Colonic mucosa (tissue), 4 donors: ENCODE measurements at regions not wholly inside any gene's neighbourhood (a gene's known extent, or its start where the extent isn't known, plus 50 kb on each side); places are given as distances from the start of the nearest gene placed in this dataset.
A peak's percentile ranks its signal among the peaks of the same experiment; 100 is the strongest.

ENCODE experiments used
- DNase-seq: peaks from one replicate; pipeline ENCODE4 v3.0.0-alpha.2; 2020
- H3K27ac ChIP-seq: fragments of 200-600 bp; one replicate; pipeline ENCODE4 v1.8.0; 2021
- H3K27me3 ChIP-seq: fragments of 200-600 bp; one replicate; pipeline ENCODE4 v1.8.0; 2021
- H3K36me3 ChIP-seq: fragments of 200-600 bp; one replicate; pipeline ENCODE4 v1.8.0; 2021
- H3K4me1 ChIP-seq: fragments of 200-600 bp; one replicate; pipeline ENCODE4 v1.8.0; 2021; ENCODE audit warnings: mild to moderate bottlenecking
- H3K4me3 ChIP-seq: fragments of 200-600 bp; one replicate; pipeline ENCODE4 v1.8.0; 2021
- H3K9ac ChIP-seq, 2 donors: one replicate each; pipeline ENCODE4 v1.7.0; 2013; ENCODE audit warnings: control low read depth in 2 of 2, low read depth in 2 of 2, low read length in 2 of 2
- H3K9me3 ChIP-seq: fragments of 200-600 bp; one replicate; pipeline ENCODE4 v1.8.0; 2021
- CTCF ChIP-seq: fragments of 200-600 bp; IDR thresholded peaks from one replicate; pipeline ENCODE4 v1.8.0; 2022; ENCODE audit warnings: antibody characterized with exemption, mild to moderate bottlenecking
- intact Hi-C: fragments of 100-400 bp; cut with DNase I; formaldehyde crosslinking; loops from one replicate; pipeline ENCODE4 v1.14.1; 2022
- donor health status: healthy.
- donor health status: DM: no; HTN: no; CAD: no.
- donor health status: DM: no; HTN: no; CAD: no.

DNA sequence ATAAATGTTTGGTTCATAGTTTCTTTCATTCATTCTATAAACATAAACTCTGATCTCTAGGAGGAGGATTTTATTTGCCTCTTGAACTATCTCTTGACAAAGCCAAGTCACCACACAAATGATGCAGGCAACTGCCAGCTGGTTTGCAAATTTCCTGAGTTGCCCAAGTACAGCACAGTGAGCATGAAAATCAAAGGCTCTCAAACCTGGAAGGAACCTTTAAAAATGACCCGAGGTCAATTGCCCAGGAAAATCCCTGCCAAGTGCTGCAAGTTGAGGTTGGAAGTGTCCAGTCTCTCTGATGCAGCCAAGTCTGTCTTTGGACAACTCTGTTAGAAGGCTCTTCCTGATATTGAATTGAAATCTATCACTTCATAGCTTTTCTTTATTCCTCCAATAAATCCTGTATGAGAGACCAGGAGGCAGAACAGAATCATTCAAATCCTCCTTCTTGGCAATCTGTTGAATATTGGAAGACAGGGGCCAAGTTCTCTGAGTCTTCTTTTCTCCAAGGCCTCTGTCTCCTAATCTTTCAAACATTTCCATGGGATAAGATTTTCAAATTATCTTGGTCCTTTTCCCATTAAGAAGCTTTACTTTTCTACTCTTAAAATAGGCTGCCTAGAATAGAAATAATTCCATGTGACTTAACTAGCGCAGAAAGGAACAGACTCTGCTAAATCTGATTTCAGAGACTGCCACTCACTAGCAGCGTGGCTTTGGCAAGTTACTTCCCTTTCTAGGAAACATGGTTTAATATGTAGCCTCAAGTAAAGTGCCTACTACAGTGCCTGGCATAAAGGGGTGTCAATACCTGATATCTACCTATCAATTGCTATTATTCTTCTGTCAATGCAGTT lies 159.2 kb downstream of the SNX18 start:
- TF ChIP-seq CTCF: no peak
- H3K9me3 ChIP-seq: no peaks in the 10 kb centered on the region
- H3K4me3 ChIP-seq: no peak overlapping the region
- H3K9ac ChIP-seq: no peak overlapping the region
- no peaks in the 10 kb centered on the region for H3K36me3 ChIP-seq
- intact Hi-C loops: no loop called here
- no peaks in the 10 kb centered on the region for H3K27me3 ChIP-seq
- H3K27ac ChIP-seq: no peak overlapping the region
- no peaks in the 10 kb centered on the region for H3K4me1 ChIP-seq
- no peak for DNase-seq

DNA sequence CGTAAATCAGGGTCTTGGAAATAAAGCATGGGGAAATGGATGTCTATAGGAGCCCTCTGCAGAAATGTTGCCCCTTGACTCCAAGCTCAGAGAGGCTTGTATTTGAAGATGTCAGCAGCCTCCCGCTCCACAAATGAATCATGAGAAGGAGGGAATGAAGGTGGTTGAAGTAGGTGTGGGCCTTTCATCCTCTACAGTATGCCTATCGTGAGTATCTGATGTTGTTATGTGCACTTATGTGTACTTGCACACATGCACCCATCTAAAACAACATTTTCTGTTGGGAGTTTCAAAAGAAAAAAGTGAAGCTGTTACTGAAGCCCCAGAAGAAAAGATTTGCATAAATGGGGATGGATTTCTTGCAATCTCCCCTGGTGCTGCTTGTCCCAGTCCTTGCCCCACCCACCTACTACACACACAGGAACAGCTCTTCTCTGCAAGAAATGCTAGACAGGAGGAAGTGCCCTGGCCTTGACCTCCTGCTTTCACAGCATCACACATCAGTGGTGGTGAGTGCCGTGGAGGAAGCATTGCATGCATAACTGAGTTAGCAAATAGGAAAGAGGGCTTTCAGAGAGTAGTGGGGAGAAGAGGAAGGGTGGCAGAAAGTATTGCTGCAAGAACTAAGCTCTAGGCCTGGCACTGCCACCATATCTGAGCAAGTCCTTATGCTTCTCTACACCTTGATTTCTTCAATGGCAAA lies 156.1 kb downstream of the SNX18 start:
- H3K9ac ChIP-seq: no peak overlapping the region
- peak overlapping the region; percentile 9 for H3K27ac ChIP-seq
- intact Hi-C loops: no loop called here
- H3K4me3 ChIP-seq: no peak overlapping the region
- DNase-seq: peak; percentile 29
- H3K9me3 ChIP-seq: no peaks in the 10 kb centered on the region
- no peaks in the 10 kb centered on the region for H3K4me1 ChIP-seq
- no peaks in the 10 kb centered on the region for H3K36me3 ChIP-seq
- H3K27me3 ChIP-seq: no peaks in the 10 kb centered on the region
- TF ChIP-seq CTCF: no peak

DNA sequence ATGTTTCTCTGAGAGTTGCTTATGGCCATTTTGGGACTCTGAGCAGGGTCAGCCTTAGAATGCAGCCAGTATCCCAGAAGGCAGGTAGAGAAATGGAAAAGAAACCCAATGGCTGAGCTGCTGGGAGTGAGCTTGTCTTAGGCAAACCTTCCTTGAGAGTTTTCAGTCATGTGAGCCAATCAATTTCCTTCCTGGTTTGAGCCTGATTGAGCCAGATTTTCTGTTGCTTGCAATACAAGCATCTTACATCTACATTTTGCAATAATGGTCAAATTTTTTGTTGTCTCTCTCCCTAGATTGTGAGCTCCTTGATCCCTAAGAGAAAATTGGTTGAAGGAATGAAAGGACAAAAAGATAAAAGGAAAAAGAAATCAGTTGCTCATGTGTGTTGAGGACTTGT lies 155.3 kb downstream of the SNX18 start:
- Histone ChIP-seq H3K27ac (no peak overlapping the region), H3K9ac (no peak overlapping the region), H3K4me3 (no peak overlapping the region), H3K9me3 (no peaks in the 10 kb centered on the region), H3K36me3 (no peaks in the 10 kb centered on the region), H3K4me1 (no peaks in the 10 kb centered on the region), H3K27me3 (no peaks in the 10 kb centered on the region)
- intact Hi-C loops: no loop called here
- no peak for TF ChIP-seq CTCF
- DNase-seq: no peak

GRCh38 chr5:54671681-54672080 lies 154.1 kb downstream of the SNX18 start:
- intact Hi-C loops: no loop called here
- Histone ChIP-seq H3K27me3 (no peaks in the 10 kb centered on the region), H3K4me3 (no peak overlapping the region), H3K4me1 (no peaks in the 10 kb centered on the region), H3K36me3 (no peaks in the 10 kb centered on the region), H3K9me3 (no peaks in the 10 kb centered on the region), H3K27ac (no peak overlapping the region), H3K9ac (no peak overlapping the region)
- no peak for TF ChIP-seq CTCF
- no peak for DNase-seq

- no peak for DNase-seq
- H3K27ac ChIP-seq: no peak overlapping the region
- H3K4me3 ChIP-seq: no peak overlapping the region
- H3K4me1 ChIP-seq: no peaks in the 10 kb centered on the region
- no peak overlapping the region for H3K9ac ChIP-seq
- TF ChIP-seq CTCF: no peak
- no peaks in the 10 kb centered on the region for H3K9me3 ChIP-seq
- no peaks in the 10 kb centered on the region for H3K36me3 ChIP-seq
- no peaks in the 10 kb centered on the region for H3K27me3 ChIP-seq
- intact Hi-C loops: no loop called here
Measured at GRCh38 chr5:54671111-54671531, 153.6 kb downstream of the SNX18 start.
